MM.1S (cell line): ENCODE measurements at regions not wholly inside any gene's neighbourhood (a gene's known extent, or its start where the extent isn't known, plus 50 kb on each side); places are given as distances from the start of the nearest gene placed in this dataset.

Experiments
- DNase-seq: peaks from one replicate; pipeline ENCODE4 v3.0.0-alpha.2; 2015
- H2AFZ ChIP-seq: fragments of 300-600 bp; sonication (generic); 2 replicates; pipeline ENCODE4 v1.6.0; 2016; ENCODE audit warnings: antibody characterized with exemption, low read length
- H3F3A ChIP-seq: fragments of 300-600 bp; sonication (generic); 2 replicates; pipeline ENCODE4 v1.6.1; 2016; ENCODE audit warnings: mild to moderate bottlenecking, antibody characterized with exemption, low read length, moderate library complexity, mixed read lengths; ENCODE audit not compliant: insufficient read depth
- H3K27ac ChIP-seq: fragments of 300-600 bp; sonication (generic); 2 replicates; pipeline ENCODE4 v1.5.1; 2016; ENCODE audit warnings: mild to moderate bottlenecking, low read length
- H3K27me3 ChIP-seq: fragments of 300-600 bp; sonication (generic); replicated peaks from 2 replicates; pipeline ENCODE4 v1.6.0; 2016; ENCODE audit warnings: low read length; ENCODE audit not compliant: insufficient read depth
- H3K36me3 ChIP-seq: fragments of 300-600 bp; sonication (generic); replicated peaks from 2 replicates; pipeline ENCODE4 v1.6.1; 2016; ENCODE audit warnings: mild to moderate bottlenecking, low read length, mixed read lengths; ENCODE audit not compliant: insufficient read depth
- H3K4me1 ChIP-seq: fragments of 300-600 bp; sonication (generic); 2 replicates; pipeline ENCODE4 v1.6.1; 2016; ENCODE audit warnings: low read length, mixed read lengths
- H3K4me2 ChIP-seq: fragments of 300-600 bp; sonication (generic); 2 replicates; pipeline ENCODE4 v1.6.0; 2016; ENCODE audit warnings: low read depth, low read length
- H3K4me3 ChIP-seq: fragments of 300-600 bp; sonication (generic); 2 replicates; pipeline ENCODE4 v1.5.1; 2016; ENCODE audit warnings: low read length, mixed read lengths
- H3K79me2 ChIP-seq: fragments of 300-600 bp; sonication (generic); 2 replicates; pipeline ENCODE4 v1.6.1; 2016; ENCODE audit warnings: mixed run types, low read length, mixed read lengths
- H3K9ac ChIP-seq: fragments of 300-600 bp; sonication (generic); 2 replicates; pipeline ENCODE4 v1.6.1; 2016; ENCODE audit warnings: low read length, mixed read lengths
- H3K9me2 ChIP-seq: fragments of 300-600 bp; sonication (generic); replicated peaks from 2 replicates; pipeline ENCODE4 v1.6.1; 2016; ENCODE audit warnings: mild to moderate bottlenecking, low read length, mixed read lengths; ENCODE audit not compliant: insufficient read depth
- H3K9me3 ChIP-seq: fragments of 300-600 bp; sonication (generic); replicated peaks from 2 replicates; pipeline ENCODE4 v1.6.1; 2016; ENCODE audit warnings: mild to moderate bottlenecking, low read length, mixed read lengths; ENCODE audit not compliant: insufficient read depth
- H4K20me1 ChIP-seq: fragments of 300-600 bp; sonication (generic); 2 replicates; pipeline ENCODE4 v1.6.1; 2016; ENCODE audit warnings: mild to moderate bottlenecking, low read length, moderate library complexity, mixed read lengths; ENCODE audit not compliant: insufficient read depth
- EZH2 ChIP-seq: fragments of 300-600 bp; sonication (generic); optimal IDR thresholded peaks from 2 replicates; pipeline ENCODE3; 2017; ENCODE audit warnings: low read depth, mild to moderate bottlenecking, antibody characterized with exemption, low read length, mixed read lengths
- EZH2phosphoT487 ChIP-seq: fragments of 300-600 bp; sonication (generic); IDR thresholded peaks from 2 replicates; pipeline ENCODE4 v1.6.1; 2018; ENCODE audit warnings: antibody characterized with exemption, low read length
- TF ChIP-seq, protein P1 (sequence below): fragments of 300-600 bp; sonication (generic); IDR thresholded peaks from 2 replicates; pipeline ENCODE4 v1.5.1; 2016; ENCODE audit warnings: antibody characterized with exemption, low read length, mixed read lengths

DNA sequence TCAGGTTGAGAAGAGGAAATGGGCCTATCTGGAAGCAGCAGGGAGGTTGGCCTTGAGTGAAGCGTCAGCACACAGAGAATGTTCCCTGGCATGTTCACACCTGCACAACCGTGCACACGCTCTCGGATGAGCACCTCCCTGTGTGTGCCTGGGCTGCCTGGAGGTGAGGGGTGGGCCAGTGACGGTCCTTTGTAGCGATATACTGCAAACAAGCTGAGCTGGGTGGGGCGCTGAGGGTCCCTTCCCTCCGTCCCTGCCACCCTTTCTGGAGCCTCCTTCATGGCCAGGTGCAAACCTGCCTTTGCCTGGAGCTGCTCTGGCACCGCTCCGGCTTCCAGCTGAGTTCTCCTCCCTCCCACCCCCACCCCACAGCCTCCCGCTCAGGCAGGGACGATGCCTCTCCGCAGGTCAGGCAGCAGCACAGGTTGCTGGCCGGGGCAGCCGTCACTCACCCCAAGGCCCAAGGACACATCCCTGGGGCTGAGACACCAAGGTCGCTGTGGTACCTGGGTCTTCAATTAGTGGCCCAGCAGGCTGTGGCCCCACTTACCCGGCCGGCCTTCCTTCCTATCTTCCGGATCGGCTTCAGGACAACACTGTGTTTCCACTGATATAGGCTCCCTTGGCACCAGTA lies 111.6 kb downstream of the ERMARD start:
- Histone ChIP-seq H3F3A (no peaks in the 10 kb centered on the region), H3K27me3 (no peaks in the 10 kb centered on the region), H3K4me1 (no peaks in the 10 kb centered on the region), H3K9me2 (no peaks in the 10 kb centered on the region), H3K79me2 (no peaks in the 10 kb centered on the region), H3K27ac (no peak overlapping the region), H3K9me3 (no peaks in the 10 kb centered on the region), H4K20me1 (no peaks in the 10 kb centered on the region), H3K4me2 (no peak overlapping the region), H2AFZ (no peak overlapping the region), H3K36me3 (no peaks in the 10 kb centered on the region), H3K9ac (no peak overlapping the region), H3K4me3 (no peak overlapping the region)
- no peak for DNase-seq
- TF ChIP-seq EZH2: no peak
- no peak for TF ChIP-seq EZH2phosphoT487
- TF ChIP-seq, protein P1, sequence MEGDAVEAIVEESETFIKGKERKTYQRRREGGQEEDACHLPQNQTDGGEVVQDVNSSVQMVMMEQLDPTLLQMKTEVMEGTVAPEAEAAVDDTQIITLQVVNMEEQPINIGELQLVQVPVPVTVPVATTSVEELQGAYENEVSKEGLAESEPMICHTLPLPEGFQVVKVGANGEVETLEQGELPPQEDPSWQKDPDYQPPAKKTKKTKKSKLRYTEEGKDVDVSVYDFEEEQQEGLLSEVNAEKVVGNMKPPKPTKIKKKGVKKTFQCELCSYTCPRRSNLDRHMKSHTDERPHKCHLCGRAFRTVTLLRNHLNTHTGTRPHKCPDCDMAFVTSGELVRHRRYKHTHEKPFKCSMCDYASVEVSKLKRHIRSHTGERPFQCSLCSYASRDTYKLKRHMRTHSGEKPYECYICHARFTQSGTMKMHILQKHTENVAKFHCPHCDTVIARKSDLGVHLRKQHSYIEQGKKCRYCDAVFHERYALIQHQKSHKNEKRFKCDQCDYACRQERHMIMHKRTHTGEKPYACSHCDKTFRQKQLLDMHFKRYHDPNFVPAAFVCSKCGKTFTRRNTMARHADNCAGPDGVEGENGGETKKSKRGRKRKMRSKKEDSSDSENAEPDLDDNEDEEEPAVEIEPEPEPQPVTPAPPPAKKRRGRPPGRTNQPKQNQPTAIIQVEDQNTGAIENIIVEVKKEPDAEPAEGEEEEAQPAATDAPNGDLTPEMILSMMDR: no peak

DNA sequence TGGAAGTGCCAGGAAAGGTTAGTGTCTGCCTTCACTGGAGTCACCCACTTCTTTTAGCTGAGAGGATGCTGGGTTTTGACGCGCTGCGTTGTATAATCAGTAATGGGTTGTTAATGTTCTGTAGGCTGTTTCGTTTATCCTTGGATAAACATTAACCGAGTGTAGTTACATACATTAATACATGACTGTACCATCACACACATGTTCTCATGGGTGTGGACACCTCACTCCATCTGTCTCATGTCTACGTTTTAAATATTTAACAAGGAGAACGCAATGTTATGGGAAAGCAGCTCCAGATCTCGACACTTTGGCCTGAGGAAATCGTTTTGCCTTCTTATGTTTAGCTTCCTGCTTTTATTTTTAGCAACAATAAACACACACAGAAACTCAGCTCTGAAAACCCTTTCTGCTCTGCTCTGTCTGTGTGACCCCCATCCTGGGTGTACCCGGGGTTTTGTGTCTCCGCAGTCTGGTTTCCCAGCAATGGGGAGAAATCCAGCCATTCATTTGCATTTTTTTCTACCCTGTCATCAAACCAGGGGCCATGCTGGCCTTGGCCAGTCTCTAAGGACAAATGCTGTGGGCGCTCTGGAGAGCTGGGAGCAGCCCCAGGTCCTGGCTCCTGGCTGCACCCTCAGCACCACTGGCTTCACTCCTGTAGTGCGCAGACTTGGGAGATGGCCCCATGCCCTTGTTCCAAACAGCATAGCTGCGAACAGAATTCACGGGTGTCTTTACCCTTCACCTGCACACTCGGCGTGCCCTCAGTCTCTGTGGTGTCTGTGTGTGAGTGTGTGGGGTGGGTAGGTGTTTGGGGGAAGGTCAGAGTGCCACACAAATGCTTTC lies 110.8 kb downstream of the ERMARD start:
- H3K9me2 ChIP-seq: no peaks in the 10 kb centered on the region
- no peak overlapping the region for H3K4me2 ChIP-seq
- no peaks in the 10 kb centered on the region for H3K27me3 ChIP-seq
- H2AFZ ChIP-seq: no peak overlapping the region
- H3K9me3 ChIP-seq: no peaks in the 10 kb centered on the region
- TF ChIP-seq, protein P1: no peak
- TF ChIP-seq EZH2: no peak
- DNase-seq: no peak
- no peak overlapping the region for H3K4me3 ChIP-seq
- H4K20me1 ChIP-seq: no peaks in the 10 kb centered on the region
- no peaks in the 10 kb centered on the region for H3K79me2 ChIP-seq
- no peak overlapping the region for H3K9ac ChIP-seq
- no peaks in the 10 kb centered on the region for H3K4me1 ChIP-seq
- H3K27ac ChIP-seq: no peak overlapping the region
- no peaks in the 10 kb centered on the region for H3K36me3 ChIP-seq
- H3F3A ChIP-seq: no peaks in the 10 kb centered on the region

DNA sequence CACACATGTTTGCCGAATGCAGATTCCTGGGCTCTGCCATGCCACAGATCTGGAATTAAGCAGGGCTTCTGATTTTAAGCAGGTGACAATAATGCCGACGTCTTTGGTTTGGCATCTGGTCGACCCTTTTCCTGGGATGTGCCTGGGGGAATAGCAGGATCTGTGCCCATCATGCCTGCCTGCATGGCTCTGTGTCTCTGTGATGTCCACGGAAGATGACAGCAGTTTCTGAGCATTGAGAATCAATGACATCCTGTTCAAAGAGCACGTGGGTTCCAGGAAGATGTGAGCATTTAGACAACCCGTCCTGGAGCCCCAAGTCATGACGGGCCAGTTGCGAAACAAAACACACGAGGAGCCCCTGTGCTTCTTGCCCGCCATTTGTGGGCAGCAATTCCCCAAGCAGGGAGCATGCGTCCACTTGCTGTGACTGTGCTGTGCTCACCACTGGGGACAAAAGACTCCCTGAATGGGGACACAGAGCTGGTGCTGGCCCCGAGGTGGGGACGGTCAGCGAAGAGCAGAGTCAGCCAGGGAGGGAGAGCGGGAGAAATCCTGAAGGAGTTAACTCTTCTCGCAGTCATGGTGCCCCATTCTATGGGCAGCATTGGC lies 110.1 kb downstream of the ERMARD start:
- no peaks in the 10 kb centered on the region for H3K27me3 ChIP-seq
- no peaks in the 10 kb centered on the region for H3K36me3 ChIP-seq
- no peaks in the 10 kb centered on the region for H3K79me2 ChIP-seq
- no peaks in the 10 kb centered on the region for H4K20me1 ChIP-seq
- H3K9me3 ChIP-seq: no peaks in the 10 kb centered on the region
- H3K9me2 ChIP-seq: no peaks in the 10 kb centered on the region
- TF ChIP-seq, protein P1: no peak
- TF ChIP-seq EZH2phosphoT487: no peak
- TF ChIP-seq EZH2: no peak
- no peaks in the 10 kb centered on the region for H3F3A ChIP-seq
- no peak overlapping the region for H3K4me3 ChIP-seq
- no peak for DNase-seq
- H3K4me1 ChIP-seq: no peaks in the 10 kb centered on the region
- no peak overlapping the region for H2AFZ ChIP-seq
- H3K27ac ChIP-seq: no peak overlapping the region
- no peak overlapping the region for H3K9ac ChIP-seq
- no peak overlapping the region for H3K4me2 ChIP-seq
